GM23338 (cell line): ENCODE measurements at regions not wholly inside any gene's neighbourhood (a gene's known extent, or its start where the extent isn't known, plus 50 kb on each side); places are given as distances from the start of the nearest gene placed in this dataset.

Experiments used
- CREB1 ChIP-seq: fragments of 250-450 bp; sonication (Bioruptor Pico); IDR thresholded peaks from 2 replicates; pipeline ENCODE4 v1.5.0; 2020; ENCODE audit warnings: low read depth, mild to moderate bottlenecking, moderate library complexity
- CTCF ChIP-seq, 2 experiments: fragments of 200-600 bp in 1 of 2; sonication (generic) in 1 of 2; conservative IDR thresholded peaks; 2 replicates each; pipeline versions ENCODE4 v1.5.1 to v1.6.1; 2016 to 2017; ENCODE audit warnings: antibody characterized with exemption in 2 of 2, low read depth in 2 of 2, mild to moderate bottlenecking in 2 of 2, moderate library complexity in 1 of 2
- EZH2 ChIP-seq: fragments of 200-600 bp; sonication (generic); IDR thresholded peaks from one replicate; pipeline ENCODE4 v1.8.0; 2017; ENCODE audit warnings: antibody characterized with exemption, mild to moderate bottlenecking, low read depth; ENCODE audit not compliant: unreplicated experiment
- EZH2phosphoT487 ChIP-seq: fragments of 200-600 bp; sonication (generic); IDR thresholded peaks from one replicate; pipeline ENCODE4 v1.8.1; 2018; ENCODE audit warnings: antibody characterized with exemption; ENCODE audit not compliant: unreplicated experiment
- JUNB ChIP-seq: IDR thresholded peaks from one replicate; pipeline ENCODE4 v1.6.1; 2016; ENCODE audit warnings: antibody characterized with exemption; ENCODE audit not compliant: unreplicated experiment
- POLR2AphosphoS5 ChIP-seq: IDR thresholded peaks from 2 replicates; pipeline ENCODE4 v1.6.1; 2016; ENCODE audit warnings: antibody characterized with exemption, low read depth
- STAT1 ChIP-seq: IDR thresholded peaks from one replicate; pipeline ENCODE4 v1.6.1; 2016; ENCODE audit warnings: antibody characterized with exemption; ENCODE audit not compliant: unreplicated experiment
- ZNF114 ChIP-seq: fragments of 250-450 bp; sonication (Bioruptor Pico); IDR thresholded peaks from 2 replicates; pipeline ENCODE4 v1.5.0; 2020; ENCODE audit warnings: mild to moderate bottlenecking, moderate library complexity
- ZNF331 ChIP-seq: fragments of 250-450 bp; sonication (Bioruptor Pico); IDR thresholded peaks from 2 replicates; pipeline ENCODE4 v1.5.0; 2020; ENCODE audit warnings: low read depth, mild to moderate bottlenecking, moderate library complexity
- ZNF462 ChIP-seq: fragments of 250-450 bp; sonication (Bioruptor Pico); IDR thresholded peaks from 2 replicates; pipeline ENCODE4 v1.5.0; 2020; ENCODE audit warnings: mild to moderate bottlenecking, moderate library complexity

- no peak for TF ChIP-seq ZNF462 (CRISPR knock-in tag)
- TF ChIP-seq POLR2AphosphoS5: no peak
- no peak for TF ChIP-seq EZH2
- no peak for TF ChIP-seq EZH2phosphoT487
- no peak for TF ChIP-seq ZNF114 (CRISPR knock-in tag)
- TF ChIP-seq CREB1 (CRISPR knock-in tag): no peak
- TF ChIP-seq CTCF (conservative IDR thresholded peaks at IDR 0.05; ENCODE audit: low read depth in 2 of 2): no peak
- TF ChIP-seq ZNF331 (CRISPR knock-in tag): no peak
- no peak for TF ChIP-seq JUNB
- TF ChIP-seq STAT1: no peak
Measured at GRCh38 chr13:93058301-93058700, 168.3 kb upstream of the GPC6 start (continued).
